Activated effector memory CD4-positive, alpha-beta T cell treated with anti-CD3 and anti-CD28 coated beads, Interleukin-2, amount 50 U/mL, for 16 hours (primary cell): ENCODE measurements at regions not wholly inside any gene's neighbourhood (a gene's known extent, or its start where the extent isn't known, plus 50 kb on each side); places are given as distances from the start of the nearest gene placed in this dataset.
"Not testable (repeated sequence)": the region's sequence is repeated elsewhere in the genome, so short reads cannot be mapped to it uniquely, and the experiment has no call there.

ENCODE experiments used
- DNase-seq: peaks from one replicate; pipeline ENCODE4 v3.0.0-alpha.2; 2020

GRCh38 chr15:62413786-62414185, 248.7 kb upstream of the C2CD4B start:
- no peak for DNase-seq

GRCh38 chr15:62415498-62415897, 250.4 kb upstream of the C2CD4B start:
- no peak for DNase-seq

DNA sequence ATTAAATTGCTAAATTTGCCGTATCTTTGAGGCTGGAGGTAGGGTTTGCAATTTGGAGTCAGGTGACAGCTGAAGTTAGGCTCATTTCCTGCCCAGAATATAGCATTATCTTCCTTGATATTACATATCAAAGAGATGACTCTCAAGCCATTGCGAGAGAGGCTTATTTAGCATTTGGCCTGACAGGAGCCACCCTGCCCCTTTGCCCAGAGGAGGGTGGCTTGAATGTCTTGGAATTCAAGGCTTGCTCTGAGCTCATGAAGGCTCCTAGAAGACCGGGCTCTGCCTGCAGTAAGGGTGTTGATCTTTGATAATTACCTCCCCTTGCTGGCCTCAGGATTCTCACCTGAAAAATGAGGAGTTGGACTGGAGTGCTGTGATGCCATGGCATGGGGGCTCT, 251.4 kb upstream of the C2CD4B start:
- DNase-seq: no peak

- DNase-seq: no peak
Observed at GRCh38 chr15:62417439-62417838, 252.4 kb upstream of the C2CD4B start.

- DNase-seq: not testable (repeated sequence)
Observed at GRCh38 chr15:62418496-62418895, 253.4 kb upstream of the C2CD4B start.

GRCh38 chr15:62419192-62419591, 254.1 kb upstream of the C2CD4B start:
- DNase-seq: no peak

DNA sequence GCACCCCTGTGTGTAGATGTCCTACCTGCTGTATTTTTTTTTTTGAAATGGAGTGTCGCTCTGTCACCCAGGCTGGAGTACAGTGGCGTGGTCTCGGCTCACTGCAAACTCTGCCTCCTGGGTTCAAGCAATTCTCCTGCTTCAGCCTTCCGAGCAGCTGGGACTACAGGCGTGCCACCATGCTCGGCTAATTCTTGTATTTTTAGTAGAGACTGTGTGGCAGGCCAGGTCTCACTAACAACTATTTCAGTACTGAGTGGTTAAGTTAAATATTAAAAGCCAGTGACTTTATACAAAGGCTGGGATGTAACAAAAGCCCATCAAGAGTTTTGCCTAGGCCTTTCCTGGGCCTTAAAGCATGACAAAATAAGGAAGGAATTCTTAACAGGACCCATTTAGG, 255.3 kb upstream of the C2CD4B start:
- DNase-seq: not testable (repeated sequence)

DNA sequence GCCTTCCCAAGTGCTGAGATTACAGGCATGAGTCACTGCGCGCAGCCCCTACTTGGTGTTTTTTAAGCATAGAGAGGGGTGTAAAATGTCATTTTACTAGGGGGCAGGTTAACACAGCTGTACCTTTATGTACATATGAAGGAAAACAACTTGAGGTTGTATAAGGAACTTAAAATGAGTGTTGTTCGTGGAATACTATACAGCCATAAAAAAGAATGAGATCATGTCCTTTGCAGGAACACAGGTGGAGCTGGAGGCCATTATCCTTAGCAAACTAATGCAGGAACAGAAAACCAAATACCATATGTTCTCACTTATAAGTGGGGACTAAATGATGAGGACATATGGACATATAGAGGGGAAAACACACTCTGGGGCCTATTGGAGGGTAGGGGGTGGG, 256.2 kb upstream of the C2CD4B start:
- no peak for DNase-seq

GRCh38 chr15:62426387-62426956, 261.4 kb upstream of the C2CD4B start:
- DNase-seq: no peak

DNA sequence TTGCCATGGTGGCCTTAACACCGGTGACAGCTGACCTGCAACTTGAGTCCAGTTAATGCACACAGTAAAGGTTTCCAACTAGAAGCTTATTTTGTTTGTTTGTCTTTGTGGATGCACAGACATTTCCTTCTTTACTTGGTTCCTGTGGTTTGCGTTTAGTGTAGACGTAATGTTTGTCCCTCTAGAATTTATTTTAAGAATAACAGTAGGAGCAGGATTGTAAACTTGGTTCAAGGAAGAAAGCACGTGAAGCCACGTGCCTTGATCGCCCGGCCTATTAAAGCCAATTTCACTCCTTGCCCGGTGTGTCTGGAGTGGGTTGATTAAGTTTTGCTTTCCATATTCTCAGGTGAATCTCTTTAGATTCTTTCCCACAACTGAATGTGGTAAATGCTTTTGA, 263.2 kb upstream of the C2CD4B start:
- DNase-seq: no peak

GRCh38 chr15:62428851-62429598, 263.9 kb upstream of the C2CD4B start:
- DNase-seq: no peak

DNA sequence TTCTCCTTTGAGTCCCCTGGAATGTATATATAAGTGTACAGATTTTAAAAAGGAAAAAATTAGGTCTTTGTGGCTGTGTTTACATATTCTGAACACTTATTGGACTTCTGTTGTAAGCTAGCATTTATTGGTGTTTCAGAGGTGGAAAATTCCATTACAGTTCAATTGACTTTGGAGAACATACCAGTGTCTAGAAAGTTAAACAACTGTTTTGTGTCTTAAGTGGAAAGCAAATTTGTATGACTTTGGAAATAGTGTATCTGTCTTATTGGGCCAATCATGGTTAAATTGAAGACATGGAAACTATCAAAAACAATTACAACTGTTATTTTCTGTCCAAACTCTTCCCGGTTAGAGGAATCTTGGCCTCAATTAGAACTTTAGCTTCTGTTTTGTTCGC, 265.0 kb upstream of the C2CD4B start:
- no peak for DNase-seq

DNA sequence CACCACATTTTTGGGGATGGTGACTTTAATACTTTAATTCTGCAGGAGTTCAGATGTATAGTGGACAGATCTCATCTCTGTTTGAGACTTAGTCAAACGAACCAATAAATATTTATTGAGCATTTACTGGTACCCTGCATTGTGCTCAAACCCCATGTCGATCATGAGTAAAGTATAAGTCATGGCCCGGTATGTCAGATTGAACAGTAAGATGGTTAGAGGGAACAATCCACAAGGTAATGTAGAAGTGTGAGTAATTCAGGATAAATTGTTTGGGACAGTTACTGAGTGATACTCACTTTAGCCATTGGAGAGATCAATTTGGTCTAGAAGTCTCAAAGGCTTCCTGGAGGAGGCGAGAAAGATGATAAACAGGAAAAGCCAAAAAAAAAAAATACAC, 265.5 kb upstream of the C2CD4B start:
- DNase-seq: no peak

GRCh38 chr15:62431008-62431797, 266.1 kb upstream of the C2CD4B start:
- no peak for DNase-seq

GRCh38 chr15:62431817-62432216, 266.7 kb upstream of the C2CD4B start:
- no peak for DNase-seq

- DNase-seq: no peak
Observed at GRCh38 chr15:62432702-62433398, 267.8 kb upstream of the C2CD4B start.

DNA sequence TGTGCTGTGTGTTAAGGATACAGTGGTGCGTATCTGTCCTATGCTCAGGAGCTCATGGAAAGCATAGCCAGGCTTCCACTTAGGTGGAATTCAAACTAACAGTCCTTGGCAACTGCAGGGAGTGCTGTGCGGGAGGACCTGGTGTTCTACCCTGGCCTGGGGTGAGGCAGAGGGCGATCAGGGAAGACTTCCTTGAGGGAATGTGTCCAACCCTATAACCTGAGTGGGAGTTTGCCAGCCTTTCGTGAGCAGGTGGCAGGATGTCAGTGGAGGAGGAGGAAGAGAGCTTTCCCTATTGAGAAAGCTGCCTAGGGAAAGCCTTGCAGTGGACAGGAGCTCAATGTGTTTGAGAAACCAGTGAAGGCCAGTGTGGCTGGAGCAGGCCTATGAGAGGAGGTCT, 271.1 kb upstream of the C2CD4B start:
- no peak for DNase-seq

DNA sequence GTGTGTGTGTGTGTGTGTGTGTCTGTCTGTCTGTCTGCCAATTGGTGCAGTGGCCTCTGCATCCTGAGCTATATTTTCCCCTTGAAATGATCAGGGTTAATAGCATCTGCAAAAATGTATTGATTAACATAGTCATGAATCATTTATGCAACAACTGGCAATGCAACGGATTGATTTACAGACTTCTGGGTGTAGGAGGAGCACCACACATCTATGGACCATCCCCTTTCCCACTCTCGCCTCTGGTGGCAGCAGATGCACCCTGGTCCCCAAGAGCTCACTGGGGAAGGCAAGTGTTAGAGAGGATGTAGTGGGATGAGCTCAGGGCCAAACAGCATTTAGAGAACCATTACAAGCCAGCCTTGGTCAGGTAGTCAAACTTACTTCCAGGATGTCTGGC, 272.7 kb upstream of the C2CD4B start:
- no peak for DNase-seq

- no peak for DNase-seq
Observed at GRCh38 chr15:62439543-62440016, 274.5 kb upstream of the C2CD4B start.

DNA sequence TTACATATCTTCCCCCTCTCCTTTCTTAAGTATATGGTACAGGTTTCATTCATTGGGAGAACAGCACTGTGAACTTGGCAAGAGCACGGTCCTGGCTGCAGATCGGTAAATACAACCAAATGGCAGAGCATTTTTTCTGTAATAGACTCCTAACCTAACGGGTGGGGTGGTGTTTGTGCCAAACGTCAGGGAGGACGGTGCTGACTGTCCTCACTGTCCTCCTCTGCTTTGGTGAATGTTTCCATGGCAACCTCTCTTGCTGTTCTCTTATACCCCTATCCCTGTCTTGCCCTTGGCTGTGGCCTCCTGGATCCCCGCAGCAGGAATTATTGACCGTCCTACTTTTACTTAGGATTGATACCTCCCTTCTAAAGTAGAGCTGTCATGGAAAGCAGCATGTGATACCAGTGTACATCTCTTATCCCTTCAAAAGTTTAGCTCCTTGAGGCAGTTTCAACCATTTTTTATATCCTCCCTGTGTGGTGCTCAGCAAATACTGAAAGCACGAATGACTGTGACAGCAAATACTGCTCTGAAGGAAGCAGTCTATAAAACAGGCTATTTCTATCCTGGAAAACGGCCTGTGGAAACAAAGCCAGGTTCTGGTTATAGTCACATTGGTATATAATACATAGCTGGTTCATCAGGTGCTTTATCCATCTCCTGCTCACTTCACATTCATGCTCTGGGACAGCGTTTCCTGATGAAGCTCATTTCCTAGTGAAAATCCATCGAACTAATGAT, 275.4 kb upstream of the C2CD4B start:
- DNase-seq: no peak

DNA sequence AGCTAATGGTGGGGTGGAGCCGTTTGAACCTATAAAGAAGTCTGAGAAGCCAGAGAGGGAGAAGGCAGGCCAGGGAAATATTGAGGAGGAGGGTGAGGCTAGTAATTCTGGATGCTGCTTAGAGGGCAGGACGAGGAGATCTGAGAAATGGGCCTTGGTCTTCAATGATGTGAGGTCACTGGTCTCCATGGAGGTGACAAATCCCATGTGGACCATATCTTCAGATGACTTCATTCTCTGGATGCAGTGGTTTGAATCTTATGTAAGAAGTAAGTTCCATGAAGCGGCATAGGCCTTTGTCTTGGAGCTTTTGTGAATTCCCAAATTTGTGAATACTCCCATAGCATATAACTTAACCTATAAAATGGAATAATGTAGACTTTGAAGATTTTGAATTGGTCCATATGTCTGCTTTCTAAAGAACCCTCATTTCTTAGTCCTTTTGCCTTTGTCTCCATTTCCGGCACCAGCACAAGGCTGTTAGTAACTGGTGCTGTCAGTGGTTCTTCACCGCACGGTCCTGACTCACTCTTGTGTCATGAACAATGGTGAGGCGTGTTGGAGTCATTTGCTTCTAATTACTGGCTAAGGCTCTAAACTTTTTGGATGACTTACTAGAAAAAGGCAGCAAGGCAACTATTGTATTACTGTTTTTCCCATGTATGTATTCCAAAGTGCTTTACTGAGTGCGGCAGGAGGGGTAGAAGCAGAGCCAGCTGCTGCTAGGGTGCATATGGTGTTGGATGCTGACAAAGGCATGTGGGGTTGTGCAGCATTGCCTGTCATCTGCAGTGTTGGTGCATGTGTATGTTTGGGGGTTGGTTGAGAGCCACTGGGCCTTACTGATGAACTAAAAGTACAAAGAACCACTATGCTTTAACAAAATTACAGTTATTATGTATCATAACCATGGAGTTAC, 279.3 kb upstream of the C2CD4B start:
- no peak for DNase-seq
